ENCODE measurements at regions not wholly inside any gene's neighbourhood (a gene's known extent, or its start where the extent isn't known, plus 50 kb on each side); places are given as distances from the start of the nearest gene placed in this dataset.
A peak's percentile ranks its signal among the peaks of the same experiment; 100 is the strongest.

- TF ChIP-seq CTCF (IDR thresholded peaks at IDR 0.05; ENCODE audit: low read depth, low read length) = no peak
- H3K4me3 ChIP-seq (replicated peaks in 1 of 2; ENCODE audit: low read depth in 2 of 2, low read length in 2 of 2) = no peak overlapping the region
These were observed 476.4 kb downstream of the UQCRFS1 start for GRCh38 chr19:28736528-28736927.

GRCh38 chr19:28731577-28731976, 481.4 kb downstream of the UQCRFS1 start:
- DNase-seq (ENCODE audit: low read depth in 2 of 2) = no peak

More at GRCh38 chr19:28736528-28736927, 476.4 kb downstream of the UQCRFS1 start:
- DNase-seq (ENCODE audit: low read depth in 2 of 2) = peak in 1 of 2 donors; percentile 3

GRCh38 chr19:28730791-28731512, 482.0 kb downstream of the UQCRFS1 start:
- no peak for DNase-seq (ENCODE audit: low read depth in 2 of 2)
- H3K4me3 ChIP-seq (replicated peaks in 1 of 2; ENCODE audit: low read depth in 2 of 2, low read length in 2 of 2) = no peak overlapping the region
- no peak for TF ChIP-seq CTCF (IDR thresholded peaks at IDR 0.05; ENCODE audit: low read depth, low read length)

More at GRCh38 chr19:28731577-28731976, 481.4 kb downstream of the UQCRFS1 start:
- H3K4me3 ChIP-seq (replicated peaks in 1 of 2; ENCODE audit: low read depth in 2 of 2, low read length in 2 of 2) = no peak overlapping the region
- TF ChIP-seq CTCF (IDR thresholded peaks at IDR 0.05; ENCODE audit: low read depth, low read length) = no peak

GRCh38 chr19:28727480-28728159, 485.3 kb downstream of the UQCRFS1 start:
- peak; percentile 21 for TF ChIP-seq CTCF (IDR thresholded peaks at IDR 0.05; ENCODE audit: low read depth, low read length)
- peak; percentile 27 to 39 for DNase-seq (ENCODE audit: low read depth in 2 of 2)
- peak overlapping the region in 1 of 2 donors; percentile 43 for H3K4me3 ChIP-seq (replicated peaks in 1 of 2; ENCODE audit: low read depth in 2 of 2, low read length in 2 of 2)

GRCh38 chr19:28726533-28727479, 486.1 kb downstream of the UQCRFS1 start:
- H3K4me3 ChIP-seq (replicated peaks in 1 of 2; ENCODE audit: low read depth in 2 of 2, low read length in 2 of 2) = peak overlapping the region; percentile 21 to 43
- no peak for DNase-seq (ENCODE audit: low read depth in 2 of 2)
- TF ChIP-seq CTCF (IDR thresholded peaks at IDR 0.05; ENCODE audit: low read depth, low read length) = no peak

- H3K4me3 ChIP-seq (replicated peaks in 1 of 2; ENCODE audit: low read depth in 2 of 2, low read length in 2 of 2) = no peak overlapping the region
- TF ChIP-seq CTCF (IDR thresholded peaks at IDR 0.05; ENCODE audit: low read depth, low read length) = no peak
These were observed 494.0 kb downstream of the UQCRFS1 start for GRCh38 chr19:28718909-28719308.

More at GRCh38 chr19:28718909-28719308, 494.0 kb downstream of the UQCRFS1 start:
- DNase-seq (ENCODE audit: low read depth in 2 of 2) = no peak

Measured in cardiac fibroblast (primary cell).